ENCODE measurements at regions not wholly inside any gene's neighbourhood (a gene's known extent, or its start where the extent isn't known, plus 50 kb on each side); places are given as distances from the start of the nearest gene placed in this dataset.
A peak's percentile ranks its signal among the peaks of the same experiment; 100 is the strongest.

DNA sequence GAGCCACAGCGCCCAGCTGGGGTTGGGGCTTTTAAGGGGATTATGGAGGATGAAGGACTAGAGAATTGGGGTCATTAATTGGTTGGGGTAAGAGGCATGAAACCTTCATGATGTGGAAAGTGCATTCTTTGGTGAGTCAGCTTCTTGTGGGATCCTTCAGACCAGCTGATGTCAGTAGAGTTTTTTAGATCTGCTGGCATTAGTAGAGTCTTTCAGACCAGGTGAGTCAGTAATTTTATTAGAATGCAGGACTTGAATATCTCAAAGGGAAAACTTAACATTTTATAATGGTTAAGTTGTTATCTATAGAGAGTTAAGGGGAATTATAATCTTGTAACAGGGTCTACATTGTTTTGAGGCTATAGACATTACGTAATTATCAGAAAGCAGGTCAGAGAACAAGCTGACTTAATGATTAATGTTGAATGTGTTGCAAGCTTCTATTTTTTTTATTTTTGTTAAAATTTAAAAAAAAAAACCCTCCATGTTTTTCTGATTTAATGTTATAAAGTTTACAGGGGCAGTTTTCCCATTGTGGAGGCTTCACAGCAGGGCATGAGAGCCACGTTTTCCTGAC lies 160.9 kb upstream of the FMN2 start:
- intact Hi-C loops (cut with DNase I): no loop called here
- DNase-seq: no peak
- no peak for ATAC-seq

DNA sequence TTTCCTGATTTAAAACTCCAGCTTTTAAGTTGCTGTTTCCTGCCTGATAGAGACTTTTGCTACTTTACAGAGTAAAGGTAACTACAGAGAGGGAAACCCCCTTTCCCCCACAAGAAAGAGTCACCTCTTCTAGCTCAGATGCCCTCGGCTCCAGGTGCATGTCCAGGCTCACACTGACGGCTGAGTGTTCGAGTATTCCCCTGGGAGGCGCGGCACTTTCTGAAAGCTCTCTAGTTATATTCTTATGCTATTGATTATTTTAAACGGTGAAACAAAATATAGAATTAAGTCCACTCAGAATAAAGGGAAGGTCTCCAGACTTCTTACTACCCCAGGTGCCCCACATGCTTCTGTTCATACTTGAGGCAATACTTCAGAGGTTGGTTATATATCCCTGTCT lies 160.3 kb upstream of the FMN2 start:
- ATAC-seq (no peak), DNase-seq (no peak)
- intact Hi-C loops (cut with DNase I): no loop called here

DNA sequence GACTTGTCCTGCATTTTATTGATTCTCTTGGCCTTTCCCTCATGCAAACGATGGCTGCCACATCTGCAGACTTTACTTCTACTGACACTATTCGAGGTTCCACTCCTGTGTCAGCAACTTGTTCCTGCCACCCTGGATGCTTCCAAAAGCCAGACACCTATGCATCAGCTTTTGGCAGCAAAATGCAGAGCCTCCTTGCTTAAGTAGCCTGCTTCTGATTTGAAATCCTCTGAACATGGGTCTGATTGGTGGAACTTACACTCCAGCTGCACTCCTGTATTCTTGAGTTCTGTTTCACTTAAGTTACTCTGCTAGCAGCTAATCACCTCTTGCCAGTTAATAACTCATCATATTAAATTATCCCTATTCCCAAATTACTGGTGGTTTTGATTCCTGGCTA lies 152.1 kb upstream of the FMN2 start:
- no peak for ATAC-seq
- DNase-seq: no peak
- intact Hi-C loops (cut with DNase I): no loop called here

DNA sequence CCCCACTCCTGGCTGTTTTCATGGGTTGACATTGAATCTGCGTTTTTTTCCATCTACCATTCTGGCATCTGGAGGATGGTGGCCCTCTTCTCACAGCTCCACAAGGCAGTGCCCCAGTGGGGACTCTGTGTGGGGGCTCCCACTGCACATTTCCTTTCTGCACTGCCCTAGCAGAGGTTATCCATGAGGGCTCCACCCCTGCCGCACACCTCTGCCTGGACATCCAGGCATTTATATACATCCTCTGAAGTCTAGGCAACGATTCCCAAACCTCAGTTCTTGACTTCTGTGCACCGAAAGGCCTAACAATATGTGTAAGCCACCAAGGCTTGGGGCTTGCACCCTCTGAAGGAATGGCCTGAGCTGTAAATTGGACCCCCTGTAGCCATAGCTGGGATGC lies 147.9 kb upstream of the FMN2 start:
- DNase-seq (no peak), ATAC-seq (no peak)
- intact Hi-C loops (cut with DNase I): no loop called here

DNA sequence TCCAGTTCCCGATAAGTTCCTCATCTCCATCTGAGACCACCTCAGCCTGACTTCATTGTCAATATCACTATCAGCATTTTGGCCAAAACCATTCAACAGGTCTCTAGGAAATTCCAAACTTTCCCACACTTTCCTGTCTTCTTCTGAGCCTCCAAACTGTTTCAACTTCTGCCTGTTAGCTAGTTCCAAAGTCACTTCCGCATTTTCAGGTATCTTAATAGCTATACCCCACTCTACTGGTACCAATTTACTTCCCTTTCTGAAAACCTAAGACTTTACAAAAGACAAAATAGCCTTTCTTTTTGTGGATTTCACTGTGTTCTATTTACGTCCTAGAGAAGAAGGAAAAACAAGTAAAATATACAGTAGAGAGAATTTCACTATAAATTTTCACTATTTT lies 147.0 kb upstream of the FMN2 start:
- ATAC-seq: no peak
- intact Hi-C loops (cut with DNase I): no loop called here
- no peak for DNase-seq

DNA sequence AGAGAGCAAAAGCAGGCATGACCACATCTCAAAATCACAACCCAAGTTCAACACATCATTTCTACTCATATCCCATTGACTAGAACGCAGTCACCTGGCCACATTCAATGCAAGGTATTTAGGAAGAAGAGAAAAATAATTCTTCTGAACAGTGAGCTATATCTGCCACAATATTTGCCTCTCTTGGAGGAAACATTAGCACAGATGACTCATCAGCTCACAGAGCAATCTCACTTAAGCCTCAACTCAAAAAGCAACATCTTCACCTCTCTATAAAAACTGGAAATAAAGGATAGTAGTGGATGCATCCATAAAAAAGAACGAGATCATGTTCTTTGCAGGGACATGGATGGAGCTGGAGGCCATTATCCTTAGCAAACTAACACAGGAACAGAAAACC lies 143.9 kb upstream of the FMN2 start:
- DNase-seq (no peak), ATAC-seq (no peak)
- intact Hi-C loops (cut with DNase I): no loop called here

DNA sequence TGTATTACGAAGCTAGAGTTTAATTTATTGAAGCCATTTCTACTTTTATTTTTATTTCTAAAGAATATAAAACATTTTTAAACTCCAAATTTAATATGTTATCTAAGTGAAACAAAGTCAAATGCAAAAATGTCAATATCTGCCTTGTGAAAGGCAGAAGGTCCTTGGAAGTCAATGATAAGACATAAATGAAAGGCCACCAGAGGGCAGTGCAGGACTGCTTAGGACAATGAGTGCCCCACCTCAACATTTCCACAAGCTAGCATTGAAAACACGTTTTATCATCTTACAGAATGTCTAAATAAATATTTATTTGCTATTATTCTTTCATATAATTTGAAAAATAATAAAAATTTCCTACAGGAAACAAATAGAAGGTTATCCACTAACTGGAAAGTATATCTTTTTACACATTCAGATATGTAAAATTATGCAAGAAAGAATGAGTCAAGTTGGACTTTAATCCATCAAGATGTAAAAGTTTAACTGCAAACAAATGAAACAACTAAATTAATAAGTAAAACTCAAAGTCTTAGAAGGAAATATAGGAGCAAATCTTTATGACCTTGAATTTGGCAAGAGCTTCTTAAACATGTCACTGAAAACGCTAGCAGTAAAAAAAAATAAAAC lies 140.1 kb upstream of the FMN2 start:
- intact Hi-C loops (cut with DNase I): no loop called here
- peak; percentile 41 to 55 for ATAC-seq
- DNase-seq: peak; percentile 71

DNA sequence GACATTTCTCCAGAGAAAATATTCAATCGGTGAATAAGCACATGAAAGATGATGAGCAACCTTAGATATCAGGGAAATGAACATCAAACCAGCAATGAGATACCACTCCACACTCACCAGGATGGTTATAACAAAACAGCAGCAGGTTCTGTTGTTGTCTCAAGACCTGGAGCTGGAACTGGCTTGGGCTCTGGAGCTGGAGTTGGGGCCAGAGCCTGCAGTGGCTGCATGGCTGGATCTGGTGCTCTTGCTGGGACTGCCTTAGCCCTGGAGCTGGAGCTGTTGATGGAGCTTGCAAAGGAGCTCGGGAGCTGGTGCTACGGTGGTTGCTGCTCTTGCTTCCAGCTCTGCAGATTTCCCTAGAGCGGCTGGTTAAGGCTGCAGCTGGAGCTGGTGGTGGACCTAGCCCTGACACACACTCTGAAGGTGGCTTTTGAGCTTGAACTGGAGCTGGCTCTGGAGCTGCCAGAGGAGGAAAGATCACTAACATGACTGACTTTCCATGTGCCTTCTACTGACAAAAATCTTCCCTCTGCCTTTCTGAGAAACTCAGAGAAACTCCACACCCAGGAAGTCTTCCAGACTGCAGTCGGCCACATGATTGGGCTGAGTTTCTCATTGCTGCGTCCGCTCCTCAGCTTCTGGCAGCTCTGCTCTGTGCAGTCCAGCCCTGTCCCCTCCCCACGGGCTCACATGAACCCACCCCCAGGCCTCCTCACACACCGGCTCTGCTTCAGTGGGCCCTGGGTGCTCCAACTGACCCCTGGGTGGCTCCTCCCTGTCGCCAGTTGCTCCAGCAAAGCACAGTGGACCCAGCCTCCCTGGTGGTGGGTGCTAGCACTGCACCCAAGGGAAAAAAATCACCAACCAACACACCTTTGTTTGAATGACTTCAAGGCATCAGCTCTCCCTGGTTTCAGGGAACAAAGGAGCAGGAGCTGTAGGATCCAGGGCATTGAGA lies 139.1 kb upstream of the FMN2 start:
- intact Hi-C loops (cut with DNase I): no loop called here
- DNase-seq: no peak
- ATAC-seq: peak in 1 of 2 donors; percentile 29

DNA sequence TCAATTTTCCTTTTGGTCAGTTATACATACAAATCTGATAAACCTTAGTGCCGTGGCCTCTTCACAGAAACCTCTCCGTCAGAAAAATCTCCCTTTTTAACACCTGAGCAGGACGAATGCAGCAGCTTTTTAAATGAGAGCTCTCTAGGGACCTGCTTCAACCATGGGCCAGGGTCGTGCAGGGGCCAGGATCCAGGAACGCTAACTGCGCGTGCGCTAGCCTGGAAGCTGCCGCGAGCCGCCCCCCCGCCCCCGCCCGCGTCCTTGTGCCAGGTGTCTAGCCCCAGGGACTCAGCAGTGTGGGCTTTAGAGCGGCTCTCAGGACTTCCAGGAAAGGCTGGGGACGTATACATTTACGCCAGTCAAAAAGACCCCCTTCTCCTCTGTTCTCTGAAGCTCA lies 136.8 kb upstream of the FMN2 start:
- DNase-seq: no peak
- no peak for ATAC-seq
- intact Hi-C loops (cut with DNase I): no loop called here

DNA sequence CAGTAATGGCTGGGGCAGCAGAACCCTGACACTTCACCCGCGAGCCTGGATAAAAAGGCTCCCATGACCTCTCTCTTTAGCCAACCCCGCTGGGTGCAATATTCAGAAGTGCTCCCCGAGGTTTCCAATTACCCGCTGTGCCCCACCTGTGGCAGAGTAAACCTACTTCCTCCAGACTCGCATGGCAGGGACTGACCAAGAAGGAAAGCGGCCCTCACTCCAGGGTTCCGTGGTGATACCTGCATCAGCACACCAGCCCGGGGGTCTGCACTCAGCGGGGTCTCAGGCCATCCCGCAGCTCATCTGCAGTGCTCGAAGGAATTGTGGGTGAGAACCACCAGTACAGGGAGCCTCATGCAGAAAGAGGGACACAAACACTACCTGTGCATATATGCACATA lies 136.3 kb upstream of the FMN2 start:
- ATAC-seq: no peak
- intact Hi-C loops (cut with DNase I): no loop called here

DNA sequence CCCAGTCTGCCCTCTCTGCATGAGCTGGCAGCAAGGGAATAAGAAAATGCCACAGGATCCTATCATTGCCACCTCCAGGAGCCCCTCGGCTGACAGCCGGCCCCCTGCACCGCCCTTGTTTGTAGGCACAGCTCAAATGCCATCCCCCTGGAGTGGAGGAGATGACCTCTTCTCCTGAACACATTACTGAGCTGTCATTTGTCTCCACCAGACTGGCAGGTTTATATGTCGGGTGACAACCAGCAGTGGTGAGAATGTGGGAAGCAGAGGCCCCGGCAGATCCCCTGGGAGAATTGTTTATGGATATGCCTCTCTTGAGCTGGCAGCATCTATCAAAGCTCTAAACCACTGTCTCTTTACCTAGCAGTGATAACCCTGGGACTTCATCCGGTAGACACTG lies 135.4 kb upstream of the FMN2 start:
- DNase-seq (no peak), ATAC-seq (no peak)
- intact Hi-C loops (cut with DNase I): no loop called here

More for the DNA sequence above, 136.3 kb upstream of the FMN2 start:
- no peak for DNase-seq

DNA sequence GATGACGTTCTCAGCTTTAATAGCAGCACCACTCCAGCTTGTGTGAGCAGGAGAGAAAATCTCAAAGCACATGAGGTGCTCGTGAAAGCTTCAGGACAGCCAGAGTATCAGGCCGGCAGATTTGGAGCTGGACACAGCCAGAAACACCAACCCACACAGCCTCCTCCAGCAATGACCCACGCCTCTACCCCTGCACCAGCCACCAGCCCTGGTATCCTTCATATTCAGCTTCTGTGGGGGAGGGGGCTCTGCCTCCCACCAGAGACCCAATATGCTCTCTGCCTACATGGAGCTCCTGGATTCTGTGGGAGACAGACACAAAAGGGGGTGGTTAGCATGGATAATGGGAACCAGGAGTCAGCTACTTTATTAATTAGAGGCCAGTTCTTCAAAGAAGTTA lies 133.6 kb upstream of the FMN2 start:
- ATAC-seq (no peak), DNase-seq (no peak)
- intact Hi-C loops (cut with DNase I): no loop called here

DNA sequence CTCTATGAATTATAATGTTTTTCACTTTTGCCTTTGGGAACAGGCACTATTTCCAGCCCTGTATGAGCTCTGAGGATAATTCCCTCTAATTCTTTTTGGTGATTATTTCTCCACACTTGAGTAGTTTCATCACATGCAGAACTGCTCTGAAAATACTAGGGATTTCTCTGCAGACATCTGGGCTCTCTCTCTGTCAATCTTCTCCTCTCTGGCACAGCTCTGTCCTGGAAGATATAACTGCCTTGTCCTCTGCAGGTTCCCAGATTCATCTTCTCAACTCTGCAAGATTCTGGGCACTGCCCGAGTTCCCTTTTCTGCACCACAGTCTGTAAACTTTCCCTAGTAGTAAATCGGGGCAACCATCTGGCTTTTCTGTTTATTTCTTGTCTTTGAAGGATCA lies 131.3 kb upstream of the FMN2 start:
- ATAC-seq: no peak
- intact Hi-C loops (cut with DNase I): no loop called here
- no peak for DNase-seq

DNA sequence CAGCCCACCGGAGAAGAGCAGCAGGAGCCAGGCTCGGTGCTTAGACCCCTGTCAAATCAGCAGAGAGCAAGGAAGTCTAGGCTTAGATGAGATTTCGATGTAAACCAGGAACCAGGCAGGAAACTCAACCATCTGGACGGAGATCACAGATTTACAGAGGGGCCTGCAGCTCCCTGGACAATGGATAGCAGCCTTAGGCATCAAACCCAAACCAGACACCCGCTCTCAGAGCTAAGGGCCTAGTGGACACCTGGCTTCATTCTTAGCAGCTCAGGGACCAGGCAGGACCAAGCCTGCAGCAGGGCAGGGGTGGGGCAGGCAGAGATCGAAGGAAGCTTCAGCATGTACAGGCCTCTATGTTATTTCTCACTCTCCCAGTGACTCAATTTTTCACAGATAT lies 127.8 kb upstream of the FMN2 start:
- ATAC-seq (no peak), DNase-seq (no peak)
- intact Hi-C loops (cut with DNase I): no loop called here

DNA sequence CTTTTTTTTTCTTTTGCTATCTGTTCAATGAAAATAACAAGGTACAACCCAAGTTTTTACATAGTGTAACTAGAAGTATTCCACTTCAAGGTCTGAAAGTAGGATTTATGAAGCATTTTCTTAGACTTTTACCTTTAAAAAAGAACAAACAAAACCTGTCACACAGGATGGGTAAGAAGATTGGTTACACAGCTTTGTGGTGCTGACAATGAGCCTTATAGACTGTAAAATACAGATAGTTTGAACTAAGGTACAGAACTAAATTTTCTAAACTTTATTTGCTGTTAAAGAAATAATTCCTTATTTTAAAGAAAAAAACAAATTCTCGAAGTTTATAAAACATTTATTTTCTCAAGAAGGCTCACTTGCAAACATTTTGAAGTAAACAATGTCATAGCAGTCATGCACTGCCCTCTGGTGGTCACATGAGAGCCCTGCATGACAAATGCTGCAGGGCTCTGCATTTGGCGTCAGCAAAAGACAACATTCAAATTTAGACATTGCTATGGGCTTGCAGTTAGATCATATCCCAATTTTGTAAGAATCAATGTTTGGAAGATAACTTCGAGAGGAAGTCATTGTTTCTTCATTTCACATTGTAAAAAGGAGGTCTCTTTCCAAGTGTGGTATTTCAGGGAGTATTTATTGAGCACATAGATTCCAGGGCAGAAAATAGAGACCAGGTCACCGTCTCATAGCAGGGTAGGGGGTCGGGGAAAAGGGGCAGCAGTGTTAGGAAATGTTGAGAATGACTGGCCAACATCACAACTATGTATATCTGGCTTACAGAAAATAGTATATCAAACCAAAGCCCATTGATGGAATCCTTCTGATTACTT lies 115.3 kb upstream of the FMN2 start:
- no peak for ATAC-seq
- intact Hi-C loops (cut with DNase I): no loop called here
- DNase-seq: peak; percentile 28

DNA sequence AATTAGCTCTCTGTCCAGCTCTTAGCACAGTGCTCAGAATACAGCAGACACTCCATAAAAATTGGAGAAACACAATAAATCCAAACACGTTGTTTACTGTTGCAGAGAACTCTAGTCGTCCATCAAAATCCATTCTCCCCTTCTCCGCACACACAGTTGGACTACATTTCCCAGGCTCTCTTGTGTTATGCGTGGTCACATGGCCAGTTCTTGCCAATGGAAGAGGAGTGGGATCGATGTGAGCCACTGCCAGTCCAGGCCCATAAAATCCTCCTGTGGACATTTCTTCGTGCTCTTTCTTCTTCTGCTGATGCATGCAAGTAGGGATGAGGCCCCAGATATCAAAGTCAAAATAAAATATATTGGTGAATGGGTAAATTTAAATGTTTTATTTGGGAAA lies 114.3 kb upstream of the FMN2 start:
- intact Hi-C loops (cut with DNase I): no loop called here
- ATAC-seq (no peak), DNase-seq (no peak)

DNA sequence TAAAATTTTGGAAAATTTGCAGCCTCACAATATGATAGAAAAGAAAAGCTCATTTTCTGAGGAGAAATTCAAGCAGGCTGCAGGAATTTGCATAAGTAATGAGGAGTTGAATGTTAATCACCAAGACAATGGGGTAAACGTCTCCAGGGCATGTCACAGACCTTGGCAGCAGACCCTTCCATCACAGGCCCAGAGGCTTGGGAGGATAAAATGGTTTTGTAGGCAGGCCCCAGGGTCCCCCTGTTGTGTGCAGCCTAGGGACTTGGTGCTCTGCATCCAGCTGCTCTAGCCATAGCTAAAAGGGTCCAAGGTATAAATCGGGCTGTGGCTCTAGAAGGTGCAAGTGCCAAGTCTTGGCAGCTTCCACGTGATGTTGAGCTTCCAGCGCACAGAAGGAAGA lies 112.2 kb upstream of the FMN2 start:
- no peak for DNase-seq
- intact Hi-C loops (cut with DNase I): no loop called here
- ATAC-seq: no peak

DNA sequence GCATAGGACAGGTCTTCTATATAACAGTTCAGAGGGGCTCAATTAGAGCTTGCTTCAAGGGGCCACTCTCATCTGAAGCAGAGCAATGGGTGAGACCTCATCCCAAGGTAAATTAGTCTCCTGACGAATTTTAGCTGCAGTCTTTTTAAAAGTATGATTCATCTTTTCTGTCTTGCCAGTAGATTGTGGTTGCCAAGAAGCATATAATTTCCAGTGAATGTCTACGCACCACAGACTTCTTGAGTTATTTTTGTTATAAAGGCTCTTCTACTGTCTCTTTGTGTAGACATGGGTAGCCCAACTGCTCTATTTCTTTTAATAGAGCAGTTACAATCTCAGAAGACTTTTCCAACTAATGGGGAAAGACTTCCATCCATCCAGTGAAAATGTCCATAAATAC lies 108.9 kb upstream of the FMN2 start:
- ATAC-seq: no peak
- DNase-seq: no peak
- intact Hi-C loops (cut with DNase I): no loop called here

DNA sequence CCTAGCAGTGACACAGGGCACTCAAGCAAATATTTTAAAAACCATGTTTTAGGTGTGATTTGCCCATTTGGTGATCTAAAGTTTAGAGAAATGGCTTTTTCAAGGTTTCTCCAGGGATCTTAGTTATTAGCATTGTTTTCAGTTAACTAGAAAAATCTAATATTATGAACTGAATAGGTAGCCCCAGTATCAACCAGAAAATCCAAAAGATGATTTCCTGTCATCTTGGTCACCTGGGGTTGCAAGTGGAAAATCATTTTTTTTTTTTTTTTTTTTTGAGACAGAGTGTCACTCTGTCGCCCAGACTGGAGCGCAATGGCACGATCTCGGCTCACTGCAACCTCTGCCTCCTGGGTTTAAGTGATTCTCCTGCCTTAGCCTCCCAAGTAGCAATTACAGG lies 106.6 kb upstream of the FMN2 start:
- intact Hi-C loops (cut with DNase I): no loop called here
- DNase-seq (no peak), ATAC-seq (no peak)

All from left cardiac atrium (tissue), 4 donors.